Keratinocyte (primary cell): ENCODE measurements at regions not wholly inside any gene's neighbourhood (a gene's known extent, or its start where the extent isn't known, plus 50 kb on each side); places are given as distances from the start of the nearest gene placed in this dataset.
A peak's percentile ranks its signal among the peaks of the same experiment; 100 is the strongest.

Experiments
- DNase-seq: peaks from one replicate; pipeline ENCODE4 v3.0.0-alpha.2; 2011; ENCODE audit warnings: low read depth, missing footprints, low spot score
- FAIRE-seq: peaks from 2 replicates; lab custom pipeline; 2011; peaks lifted over from hg19 to GRCh38; lab: Jason Lieb, UNC
- H2AFZ ChIP-seq: 2 replicates; pipeline ENCODE4 v1.6.0; 2012; ENCODE audit warnings: low read length, control low read depth, inconsistent platforms; ENCODE audit not compliant: control insufficient read depth
- H3K27ac ChIP-seq: 2 replicates; pipeline ENCODE4 v1.5.1; 2011; ENCODE audit warnings: low read length; ENCODE audit not compliant: control insufficient read depth, insufficient read depth
- H3K27me3 ChIP-seq: 3 replicates; pipeline ENCODE4 v1.6.0; 2011; ENCODE audit warnings: low read length; ENCODE audit not compliant: control insufficient read depth, insufficient read depth; ENCODE audit errors: extremely low read depth
- H3K36me3 ChIP-seq, 2 experiments: 2 replicates in 1 of 2; 3 replicates in 1 of 2; pipeline ENCODE4 v1.5.1; 2011; ENCODE audit warnings: low read length in 2 of 2, mild to moderate bottlenecking in 1 of 2; ENCODE audit not compliant: control insufficient read depth in 2 of 2, insufficient read depth in 2 of 2; ENCODE audit errors: extremely low read depth in 1 of 2
- H3K4me1 ChIP-seq: 3 replicates; pipeline ENCODE4 v1.5.1; 2011; ENCODE audit warnings: low read length; ENCODE audit not compliant: control insufficient read depth, insufficient read depth; ENCODE audit errors: extremely low read depth
- H3K4me2 ChIP-seq: 3 replicates; pipeline ENCODE4 v1.6.0; 2011; ENCODE audit warnings: low read depth, low read length; ENCODE audit not compliant: control insufficient read depth, insufficient read depth; ENCODE audit errors: extremely low read depth
- H3K4me3 ChIP-seq, 3 experiments: fragments of 200-600 bp in 1 of 3; sonication (generic) in 1 of 3; 2 replicates in 2 of 3; 3 replicates in 1 of 3; pipeline ENCODE4 v1.5.1; 2011 to 2016; ENCODE audit warnings: low read length in 3 of 3, mild to moderate bottlenecking in 3 of 3, control low read depth in 2 of 3, inconsistent platforms in 1 of 3, low read depth in 1 of 3, mixed read lengths in 1 of 3, mixed run types in 1 of 3, moderate library complexity in 1 of 3; ENCODE audit not compliant: control insufficient read depth in 2 of 3, insufficient read depth in 2 of 3; ENCODE audit errors: extremely low read depth in 1 of 3
- H3K79me2 ChIP-seq: 2 replicates; pipeline ENCODE4 v1.6.0; 2012; ENCODE audit warnings: low read length; ENCODE audit not compliant: control insufficient read depth, insufficient read depth
- H3K9ac ChIP-seq: 3 replicates; pipeline ENCODE4 v1.6.0; 2011; ENCODE audit warnings: low read length; ENCODE audit not compliant: control insufficient read depth, insufficient read depth; ENCODE audit errors: extremely low read depth
- H3K9me1 ChIP-seq: 3 replicates; pipeline ENCODE4 v1.6.0; 2011; ENCODE audit warnings: low read length; ENCODE audit not compliant: control insufficient read depth, insufficient read depth; ENCODE audit errors: extremely low read depth
- H3K9me3 ChIP-seq: 2 replicates; pipeline ENCODE4 v1.5.1; 2012; ENCODE audit warnings: low read depth, low read length; ENCODE audit not compliant: control insufficient read depth
- H4K20me1 ChIP-seq: 3 replicates; pipeline ENCODE4 v1.6.0; 2011; ENCODE audit warnings: low read length; ENCODE audit not compliant: control insufficient read depth, insufficient read depth; ENCODE audit errors: extremely low read depth
- CTCF ChIP-seq, 3 experiments: IDR thresholded peaks in 1 of 3; conservative IDR thresholded peaks in 1 of 3; optimal IDR thresholded peaks in 1 of 3; 2 replicates in 2 of 3; 3 replicates in 1 of 3; pipeline versions ENCODE3 to v1.5.1; 2011; ENCODE audit warnings: low read length in 3 of 3, mild to moderate bottlenecking in 3 of 3, moderate library complexity in 2 of 3, control low read depth in 1 of 3, inconsistent platforms in 1 of 3; ENCODE audit not compliant: insufficient read depth in 2 of 3; ENCODE audit errors: extremely low read depth in 1 of 3
- EZH2 ChIP-seq: IDR thresholded peaks from one replicate; pipeline ENCODE4 v1.6.1; 2012; ENCODE audit warnings: inconsistent platforms, mild to moderate bottlenecking, low read length, moderate library complexity
- dilution Hi-C: fragments of 300-500 bp; cut with MboI; formaldehyde crosslinking; loops from one replicate; pipeline ENCODE4 v1.7.0; 2020; ENCODE audit warnings: low sequenced_read_pairs; ENCODE audit not compliant: extremely low pct_ligation_motif_present

GRCh38 chr5:130321931-130322330 is 417.7 kb downstream of the CHSY3 start:
- Histone ChIP-seq H3K27me3 (no peaks in the 10 kb centered on the region), H2AFZ (no peak overlapping the region), H3K36me3 (no peaks in the 10 kb centered on the region), H3K79me2 (no peaks in the 10 kb centered on the region), H3K27ac (no peak overlapping the region), H3K9me3 (peaks cover 2% of the 10 kb centered on the region), H4K20me1 (no peaks in the 10 kb centered on the region), H3K4me3 (no peak overlapping the region), H3K4me1 (peaks cover 11% of the 10 kb centered on the region), H3K9me1 (no peaks in the 10 kb centered on the region), H3K4me2 (no peak overlapping the region), H3K9ac (no peak overlapping the region)
- FAIRE-seq (no peak), DNase-seq (no peak)
- dilution Hi-C loops: no loop called here
- TF ChIP-seq CTCF (optimal IDR thresholded peaks at IDR 0.05 in 1 of 3, IDR thresholded peaks at IDR 0.05 in 1 of 3, conservative IDR thresholded peaks at IDR 0.05 in 1 of 3; ENCODE audit: extremely low read depth in 1 of 3, insufficient read depth in 2 of 3, low read length in 3 of 3): no peak
- TF ChIP-seq EZH2: no peak

DNA sequence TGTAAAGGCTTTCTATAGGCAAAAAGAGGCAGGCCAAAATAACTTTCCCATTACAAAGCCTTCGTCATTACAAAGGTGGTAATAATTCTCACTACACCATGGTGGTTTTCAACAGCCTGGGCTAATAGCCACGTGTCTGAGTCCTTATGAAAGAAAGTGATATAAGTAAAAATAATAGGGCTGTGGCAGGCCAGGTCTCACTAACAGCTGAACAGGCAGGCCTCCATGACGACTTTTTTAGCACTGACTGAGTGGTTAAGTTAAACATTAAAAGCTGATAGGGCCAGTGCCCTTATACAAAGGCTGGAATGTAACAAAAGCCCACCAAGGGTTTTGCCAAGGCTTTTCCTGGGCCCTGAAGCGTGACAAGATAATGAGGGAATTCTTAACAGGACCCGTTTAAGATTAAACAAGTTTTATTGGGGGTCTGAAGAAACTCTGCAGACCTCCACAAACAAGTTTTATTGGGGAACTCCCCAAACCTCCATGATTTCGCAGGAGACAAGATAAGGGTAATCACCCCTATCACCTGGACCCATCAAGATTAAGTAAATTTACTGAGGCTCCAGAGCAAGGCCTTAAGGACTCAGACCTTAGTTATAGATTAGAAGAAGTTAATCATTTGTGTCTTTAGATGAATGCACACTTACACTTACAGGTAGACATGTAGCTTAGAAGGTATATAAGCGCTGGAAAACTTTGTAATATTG is 412.9 kb downstream of the CHSY3 start:
- FAIRE-seq (no peak), DNase-seq (no peak)
- Histone ChIP-seq H3K79me2 (no peaks in the 10 kb centered on the region), H3K9ac (no peak overlapping the region), H3K36me3 (no peaks in the 10 kb centered on the region), H3K9me1 (no peaks in the 10 kb centered on the region), H3K4me3 (no peak overlapping the region), H3K27me3 (no peaks in the 10 kb centered on the region), H4K20me1 (no peaks in the 10 kb centered on the region), H2AFZ (peak overlapping the region; percentile 12), H3K4me1 (no peaks in the 10 kb centered on the region), H3K27ac (no peak overlapping the region), H3K4me2 (no peak overlapping the region), H3K9me3 (peaks cover 4% of the 10 kb centered on the region)
- dilution Hi-C loops: no loop called here
- no peak for TF ChIP-seq CTCF (optimal IDR thresholded peaks at IDR 0.05 in 1 of 3, IDR thresholded peaks at IDR 0.05 in 1 of 3, conservative IDR thresholded peaks at IDR 0.05 in 1 of 3; ENCODE audit: extremely low read depth in 1 of 3, insufficient read depth in 2 of 3, low read length in 3 of 3)
- no peak for TF ChIP-seq EZH2
